GM12873 (cell line): ENCODE measurements at regions not wholly inside any gene's neighbourhood (a gene's known extent, or its start where the extent isn't known, plus 50 kb on each side); places are given as distances from the start of the nearest gene placed in this dataset.

Experiments used
- CTCF ChIP-seq: IDR thresholded peaks from 2 replicates; pipeline ENCODE4 v1.5.1; 2012; ENCODE audit warnings: low read depth, mild to moderate bottlenecking, moderate library complexity, low read length, control low read depth; ENCODE audit not compliant: insufficient read depth; ENCODE audit errors: missing control alignments

GRCh38 chr6:82783587-82784236 is 281.9 kb downstream of the UBE3D start:
- TF ChIP-seq CTCF = peak; percentile 49

- TF ChIP-seq CTCF = no peak
These were observed 280.4 kb downstream of the UBE3D start for GRCh38 chr6:82785206-82785605.

GRCh38 chr6:82786248-82786647 is 279.4 kb downstream of the UBE3D start:
- TF ChIP-seq CTCF = no peak

GRCh38 chr6:82795940-82796339 is 269.7 kb downstream of the UBE3D start:
- TF ChIP-seq CTCF = no peak

- TF ChIP-seq CTCF = no peak
These were observed 264.6 kb downstream of the UBE3D start for GRCh38 chr6:82801083-82801482.

GRCh38 chr6:82818727-82819126 is 246.9 kb downstream of the UBE3D start:
- no peak for TF ChIP-seq CTCF

GRCh38 chr6:82823361-82823760 is 242.3 kb downstream of the UBE3D start:
- TF ChIP-seq CTCF = no peak

- no peak for TF ChIP-seq CTCF
These were observed 232.8 kb downstream of the UBE3D start for GRCh38 chr6:82832811-82833210.
